ENCODE measurements at regions not wholly inside any gene's neighbourhood (a gene's known extent, or its start where the extent isn't known, plus 50 kb on each side); places are given as distances from the start of the nearest gene placed in this dataset.

DNA sequence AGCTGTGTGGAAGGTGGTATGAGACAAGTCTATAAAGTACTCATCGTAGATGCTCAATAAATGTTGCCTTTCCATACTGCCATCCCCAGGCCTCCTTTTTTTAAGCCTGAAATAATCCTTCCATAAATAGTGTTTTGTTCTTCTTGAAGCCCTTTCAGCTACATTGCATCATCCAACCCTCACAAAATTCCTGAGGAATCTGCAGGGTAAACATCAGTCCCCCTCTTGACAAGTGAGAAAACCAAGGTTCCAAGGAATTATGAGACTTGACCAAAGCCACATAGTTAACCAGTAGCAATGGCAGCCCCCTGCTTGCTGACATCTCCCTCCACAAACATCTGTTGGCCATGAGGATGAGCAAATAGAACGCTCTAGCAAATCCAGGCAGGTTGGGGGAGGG, 89.7 kb upstream of the CCL1 start:
- no peak overlapping the region for H3K4me3 Mint-ChIP-seq (ENCODE audit: low read depth, unreplicated experiment)
- H3K9me3 Mint-ChIP-seq (ENCODE audit: low read depth, unreplicated experiment), result no peaks in the 10 kb centered on the region
- CTCF ChIA-PET, result no interaction called here
- TF ChIP-seq, protein P1, sequence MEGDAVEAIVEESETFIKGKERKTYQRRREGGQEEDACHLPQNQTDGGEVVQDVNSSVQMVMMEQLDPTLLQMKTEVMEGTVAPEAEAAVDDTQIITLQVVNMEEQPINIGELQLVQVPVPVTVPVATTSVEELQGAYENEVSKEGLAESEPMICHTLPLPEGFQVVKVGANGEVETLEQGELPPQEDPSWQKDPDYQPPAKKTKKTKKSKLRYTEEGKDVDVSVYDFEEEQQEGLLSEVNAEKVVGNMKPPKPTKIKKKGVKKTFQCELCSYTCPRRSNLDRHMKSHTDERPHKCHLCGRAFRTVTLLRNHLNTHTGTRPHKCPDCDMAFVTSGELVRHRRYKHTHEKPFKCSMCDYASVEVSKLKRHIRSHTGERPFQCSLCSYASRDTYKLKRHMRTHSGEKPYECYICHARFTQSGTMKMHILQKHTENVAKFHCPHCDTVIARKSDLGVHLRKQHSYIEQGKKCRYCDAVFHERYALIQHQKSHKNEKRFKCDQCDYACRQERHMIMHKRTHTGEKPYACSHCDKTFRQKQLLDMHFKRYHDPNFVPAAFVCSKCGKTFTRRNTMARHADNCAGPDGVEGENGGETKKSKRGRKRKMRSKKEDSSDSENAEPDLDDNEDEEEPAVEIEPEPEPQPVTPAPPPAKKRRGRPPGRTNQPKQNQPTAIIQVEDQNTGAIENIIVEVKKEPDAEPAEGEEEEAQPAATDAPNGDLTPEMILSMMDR (IDR thresholded peaks at IDR 0.05; ENCODE audit: unreplicated experiment), result no peak
- H3K27me3 Mint-ChIP-seq (ENCODE audit: unreplicated experiment), result peaks cover 92% of the 10 kb centered on the region
- no TSS peak for BruUV-seq (replicated peaks)
- no peak overlapping the region for H3K27ac Mint-ChIP-seq (ENCODE audit: unreplicated experiment)
- DNase-seq, result no peak
- peaks cover 8% of the 10 kb centered on the region for H3K4me1 Mint-ChIP-seq (ENCODE audit: low read depth, unreplicated experiment)
- intact Hi-C loops (cut with micrococcal nuclease; ENCODE audit: unreplicated experiment), result no loop called here
- no peaks in the 10 kb centered on the region for H3K36me3 Mint-ChIP-seq (ENCODE audit: insufficient read depth, unreplicated experiment)

DNA sequence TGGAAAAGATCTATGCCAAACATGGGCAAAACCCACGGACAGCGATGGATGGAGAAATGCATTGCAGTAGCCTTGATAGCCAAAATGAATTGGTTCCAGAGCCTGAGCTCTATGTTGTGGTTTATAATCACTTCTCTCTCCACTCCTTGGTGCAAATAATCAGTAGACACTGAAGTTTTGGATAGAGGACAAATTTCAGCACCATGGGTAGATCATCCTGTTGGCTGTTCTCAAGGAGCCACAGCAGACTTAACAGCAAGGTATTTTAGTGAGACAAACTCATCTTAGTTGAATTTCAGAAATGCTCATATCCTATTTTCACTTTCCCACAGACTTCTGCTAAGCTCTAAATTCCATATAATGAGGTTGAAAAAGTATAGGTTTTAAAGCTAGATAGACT, 88.3 kb upstream of the CCL1 start:
- TF ChIP-seq, protein P1 (IDR thresholded peaks at IDR 0.05; ENCODE audit: unreplicated experiment), result no peak
- peaks cover 92% of the 10 kb centered on the region for H3K27me3 Mint-ChIP-seq (ENCODE audit: unreplicated experiment)
- intact Hi-C loops (cut with micrococcal nuclease; ENCODE audit: unreplicated experiment), result no loop called here
- peaks cover 8% of the 10 kb centered on the region for H3K4me1 Mint-ChIP-seq (ENCODE audit: low read depth, unreplicated experiment)
- no peak overlapping the region for H3K27ac Mint-ChIP-seq (ENCODE audit: unreplicated experiment)
- no peak overlapping the region for H3K4me3 Mint-ChIP-seq (ENCODE audit: low read depth, unreplicated experiment)
- H3K36me3 Mint-ChIP-seq (ENCODE audit: insufficient read depth, unreplicated experiment), result no peaks in the 10 kb centered on the region
- no peaks in the 10 kb centered on the region for H3K9me3 Mint-ChIP-seq (ENCODE audit: low read depth, unreplicated experiment)
- no TSS peak for BruUV-seq (replicated peaks)
- CTCF ChIA-PET, result no interaction called here
- DNase-seq, result no peak

DNA sequence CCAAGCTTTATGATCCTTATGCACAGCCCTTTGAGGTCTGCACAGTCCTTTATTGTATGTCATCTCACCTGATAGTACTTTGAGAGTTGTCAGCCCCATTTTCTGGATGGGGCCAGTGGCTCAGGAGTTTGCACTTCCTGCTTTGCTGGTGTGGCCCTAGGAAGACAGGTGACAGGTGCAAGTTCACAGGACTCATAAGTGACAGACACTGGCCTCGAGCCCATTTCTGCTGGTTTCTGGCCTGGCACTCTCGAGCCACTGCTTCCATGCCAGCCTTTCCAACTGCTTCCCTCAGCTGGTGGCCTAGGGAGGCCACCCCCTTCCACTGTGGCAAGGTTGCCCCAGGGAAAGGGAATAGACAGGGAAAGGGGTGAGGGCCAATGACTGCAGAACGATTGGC, 84.4 kb upstream of the CCL1 start:
- Mint-ChIP-seq H3K4me3 (ENCODE audit: low read depth, unreplicated experiment) (no peak overlapping the region), H3K36me3 (ENCODE audit: insufficient read depth, unreplicated experiment) (no peaks in the 10 kb centered on the region), H3K9me3 (ENCODE audit: low read depth, unreplicated experiment) (no peaks in the 10 kb centered on the region), H3K27me3 (ENCODE audit: unreplicated experiment) (peaks cover 100% of the 10 kb centered on the region), H3K27ac (ENCODE audit: unreplicated experiment) (no peak overlapping the region), H3K4me1 (ENCODE audit: low read depth, unreplicated experiment) (peaks cover under 1% of the 10 kb centered on the region)
- CTCF ChIA-PET, result no interaction called here
- TF ChIP-seq, protein P1 (IDR thresholded peaks at IDR 0.05; ENCODE audit: unreplicated experiment), result no peak
- intact Hi-C loops (cut with micrococcal nuclease; ENCODE audit: unreplicated experiment), result no loop called here
- no peak for DNase-seq
- BruUV-seq (replicated peaks), result no TSS peak

DNA sequence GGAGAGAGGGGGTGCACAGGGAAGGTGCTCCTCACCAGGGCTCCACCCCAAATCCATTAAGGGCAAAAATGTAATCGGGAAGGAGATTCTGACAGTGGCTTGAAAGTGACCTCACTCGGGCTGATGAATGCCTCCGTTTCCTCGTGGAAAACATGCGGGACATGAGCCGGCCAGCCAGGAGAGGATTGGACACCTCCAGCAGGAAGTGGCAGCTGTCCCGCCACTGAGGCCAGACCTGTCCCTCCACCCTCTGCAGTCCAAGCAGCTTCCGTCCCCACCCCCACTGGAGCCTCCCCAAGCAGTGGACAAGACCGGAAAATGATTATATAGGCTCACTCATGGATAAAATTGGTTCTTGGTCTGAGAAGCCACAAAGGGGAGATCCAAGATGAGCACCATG, 82.1 kb upstream of the CCL1 start:
- no peaks in the 10 kb centered on the region for H3K36me3 Mint-ChIP-seq (ENCODE audit: insufficient read depth, unreplicated experiment)
- DNase-seq, result no peak
- BruUV-seq (replicated peaks), result no TSS peak
- CTCF ChIA-PET, result no interaction called here
- no peak overlapping the region for H3K27ac Mint-ChIP-seq (ENCODE audit: unreplicated experiment)
- no peaks in the 10 kb centered on the region for H3K4me1 Mint-ChIP-seq (ENCODE audit: low read depth, unreplicated experiment)
- no peak overlapping the region for H3K4me3 Mint-ChIP-seq (ENCODE audit: low read depth, unreplicated experiment)
- intact Hi-C loops (cut with micrococcal nuclease; ENCODE audit: unreplicated experiment), result no loop called here
- H3K27me3 Mint-ChIP-seq (ENCODE audit: unreplicated experiment), result peaks cover 100% of the 10 kb centered on the region
- TF ChIP-seq, protein P1 (IDR thresholded peaks at IDR 0.05; ENCODE audit: unreplicated experiment), result no peak
- H3K9me3 Mint-ChIP-seq (ENCODE audit: low read depth, unreplicated experiment), result no peaks in the 10 kb centered on the region
